A549 (cell line): ENCODE measurements at regions not wholly inside any gene's neighbourhood (a gene's known extent, or its start where the extent isn't known, plus 50 kb on each side); places are given as distances from the start of the nearest gene placed in this dataset.

ENCODE experiments used
- ATAC-seq, 2 experiments: fragments of 200-7000 bp in 1 of 2; fragments of >200 bp in 1 of 2; cut with Nextera tagmentation in 1 of 2; cut with Tn5 transposase in 1 of 2; 3 replicates each; pipeline versions ENCODE4 v1.8.0 to v1.9.1; 2018 to 2020; ENCODE audit warnings: mild to moderate bottlenecking in 1 of 2, moderate library complexity in 1 of 2
- CTCF ChIA-PET: fragments of 300-600 bp; sonication (Branson Sonifier 250); formaldehyde crosslinking; extraction: SDS; loops from one replicate; lab custom pipeline; 2021; ENCODE audit warnings: antibody characterized with exemption, inconsistent platforms; lab: Yijun Ruan, JAX
- POLR2A ChIA-PET: fragments of 350-600 bp; formaldehyde crosslinking; extraction: SDS; loops from one replicate; lab custom pipeline; 2021; ENCODE audit warnings: antibody characterized with exemption, inconsistent platforms; lab: Yijun Ruan, JAX
- DNase-seq, 2 experiments: peaks; one replicate each; pipeline versions ENCODE4 v3.0.0 to v3.0.0-alpha.2; 2011 to 2016; ENCODE audit warnings: low read depth in 1 of 2, low spot score in 1 of 2
- FAIRE-seq: peaks from 2 replicates; lab custom pipeline; 2011; peaks lifted over from hg19 to GRCh38; lab: Jason Lieb, UNC
- H3K27ac ChIP-seq, 2 experiments: fragments of >200 bp; sonication (Bioruptor Twin); formaldehyde crosslinking; 3 replicates each; pipeline ENCODE4 v1.5.1; 2016 to 2017
- H3K4me1 ChIP-seq: fragments of >200 bp; sonication (Bioruptor Twin); formaldehyde crosslinking; 3 replicates; pipeline ENCODE4 v1.6.1; 2016
- H3K4me2 ChIP-seq: fragments of >200 bp; sonication (Bioruptor Twin); formaldehyde crosslinking; 3 replicates; pipeline ENCODE4 v1.6.1; 2016
- H3K4me3 ChIP-seq: fragments of >200 bp; sonication (Bioruptor Twin); formaldehyde crosslinking; 3 replicates; pipeline ENCODE4 v1.5.1; 2016
- H3K9me3 ChIP-seq: fragments of >200 bp; sonication (Bioruptor Twin); formaldehyde crosslinking; 3 replicates; pipeline ENCODE4 v1.6.1; 2016
- BHLHE40 ChIP-seq: IDR thresholded peaks from 2 replicates; pipeline ENCODE4 v1.6.1; 2012; ENCODE audit warnings: low read depth, low read length, inconsistent platforms
- CEBPB ChIP-seq, 2 experiments: fragments of >200 bp in 1 of 2; sonication (Bioruptor Twin) in 1 of 2; formaldehyde crosslinking in 1 of 2; IDR thresholded peaks; 2 replicates each; pipeline ENCODE4 v1.6.1; 2012 to 2016
- CHD4 ChIP-seq: fragments of 200-600 bp; sonication (generic); IDR thresholded peaks from 2 replicates; pipeline ENCODE4 v1.6.1; 2016; ENCODE audit warnings: antibody characterized with exemption, mild to moderate bottlenecking, borderline replicate concordance
- EHF ChIP-seq: fragments of 250-450 bp; sonication (Bioruptor Pico); IDR thresholded peaks from 2 replicates; pipeline ENCODE4 v1.5.0; 2020; ENCODE audit warnings: mild to moderate bottlenecking
- FOSL2 ChIP-seq, 2 experiments: fragments of 450-650 bp in 1 of 2; fragments of >200 bp in 1 of 2; sonication (Bioruptor Twin) in 1 of 2; formaldehyde crosslinking; IDR thresholded peaks; 2 replicates each; pipeline versions ENCODE4 v1.5.0 to v1.6.1; 2016 to 2020; ENCODE audit warnings: mild to moderate bottlenecking in 1 of 2, moderate library complexity in 1 of 2
- FOXS1 ChIP-seq: fragments of 250-450 bp; sonication (Bioruptor Pico); IDR thresholded peaks from 2 replicates; pipeline ENCODE4 v1.5.0; 2020; ENCODE audit warnings: mild to moderate bottlenecking, moderate library complexity
- GATA3 ChIP-seq: IDR thresholded peaks from 2 replicates; pipeline ENCODE4 v1.6.1; 2012; ENCODE audit warnings: borderline replicate concordance
- HEYL ChIP-seq: fragments of 250-450 bp; sonication (Bioruptor Pico); IDR thresholded peaks from 2 replicates; pipeline ENCODE4 v1.8.0; 2021; ENCODE audit warnings: mild to moderate bottlenecking, moderate library complexity
- HOXA7 ChIP-seq: fragments of 250-450 bp; sonication (Bioruptor Pico); IDR thresholded peaks from 2 replicates; pipeline ENCODE4 v1.5.0; 2020; ENCODE audit warnings: mild to moderate bottlenecking, moderate library complexity
- HOXB5 ChIP-seq: fragments of 250-450 bp; sonication (Bioruptor Pico); IDR thresholded peaks from 2 replicates; pipeline ENCODE4 v1.5.0; 2020; ENCODE audit warnings: mild to moderate bottlenecking, moderate library complexity
- JUN ChIP-seq, 2 experiments: fragments of >200 bp; sonication (Bioruptor Twin); formaldehyde crosslinking; IDR thresholded peaks; 2 replicates in 1 of 2; 3 replicates in 1 of 2; pipeline ENCODE4 v1.6.1; 2016 to 2017
- KDM1A ChIP-seq: fragments of 200-600 bp; sonication (generic); IDR thresholded peaks from 2 replicates; pipeline ENCODE4 v1.6.1; 2016; ENCODE audit warnings: low read depth, mild to moderate bottlenecking
- MAFK ChIP-seq: fragments of 450-650 bp; IDR thresholded peaks from 2 replicates; pipeline ENCODE4 v1.6.1; 2014; ENCODE audit not compliant: partially characterized antibody
- NPAS2 ChIP-seq: fragments of 250-450 bp; sonication (Bioruptor Pico); IDR thresholded peaks from 2 replicates; pipeline ENCODE4 v1.8.0; 2022; ENCODE audit warnings: mild to moderate bottlenecking, moderate library complexity, borderline replicate concordance
- POLR2A ChIP-seq: IDR thresholded peaks from 2 replicates; pipeline ENCODE4 v1.6.1; 2012; ENCODE audit warnings: mild to moderate bottlenecking, low read length
- POLR2AphosphoS2 ChIP-seq: conservative IDR thresholded peaks from 2 replicates; pipeline ENCODE4 v1.6.1; 2012; ENCODE audit warnings: low read length, improper control_type of control experiment, inconsistent platforms
- RNF2 ChIP-seq: fragments of 200-600 bp; sonication (generic); IDR thresholded peaks from 2 replicates; pipeline ENCODE4 v1.6.1; 2016; ENCODE audit warnings: low read depth, mild to moderate bottlenecking, antibody characterized with exemption, moderate library complexity, borderline replicate concordance
- SMC3 ChIP-seq: fragments of >200 bp; sonication (Bioruptor Twin); formaldehyde crosslinking; IDR thresholded peaks from 3 replicates; pipeline ENCODE4 v1.6.1; 2018; ENCODE audit warnings: inconsistent platforms
- TFCP2L1 ChIP-seq: fragments of 250-450 bp; sonication (Bioruptor Pico); IDR thresholded peaks from 2 replicates; pipeline ENCODE4 v1.5.0; 2021; ENCODE audit warnings: mild to moderate bottlenecking
- TP53 ChIP-seq: fragments of 250-450 bp; sonication (Bioruptor Pico); IDR thresholded peaks from 2 replicates; pipeline ENCODE4 v1.5.0; 2021; ENCODE audit warnings: mild to moderate bottlenecking, moderate library complexity
- ZSCAN20 ChIP-seq: fragments of 250-450 bp; sonication (Bioruptor Pico); IDR thresholded peaks from 2 replicates; pipeline ENCODE4 v1.8.0; 2022; ENCODE audit warnings: mild to moderate bottlenecking, moderate library complexity
- WGBS: methylation state at CpG from one replicate; pipeline ENCODE4 v1.1.6; 2017; ENCODE audit errors: missing lambda C conversion rate; 5-methylcytosine and 5-hydroxymethylcytosine counted together
- TF ChIP-seq, protein P1 (sequence below): fragments of >200 bp; sonication (Bioruptor Twin); formaldehyde crosslinking; IDR thresholded peaks from 2 replicates; pipeline ENCODE4 v1.6.1; 2016
- TF ChIP-seq, protein P2 (sequence below): fragments of 250-450 bp; sonication (Bioruptor Pico); IDR thresholded peaks from 2 replicates; pipeline ENCODE4 v1.5.0; 2021; ENCODE audit warnings: mild to moderate bottlenecking, moderate library complexity, borderline replicate concordance
- TF ChIP-seq, protein P3 (sequence below): fragments of 150-350 bp; IDR thresholded peaks from 2 replicates; pipeline ENCODE4 v1.6.1; 2014; ENCODE audit warnings: low read depth, mild to moderate bottlenecking, low read length

DNA sequence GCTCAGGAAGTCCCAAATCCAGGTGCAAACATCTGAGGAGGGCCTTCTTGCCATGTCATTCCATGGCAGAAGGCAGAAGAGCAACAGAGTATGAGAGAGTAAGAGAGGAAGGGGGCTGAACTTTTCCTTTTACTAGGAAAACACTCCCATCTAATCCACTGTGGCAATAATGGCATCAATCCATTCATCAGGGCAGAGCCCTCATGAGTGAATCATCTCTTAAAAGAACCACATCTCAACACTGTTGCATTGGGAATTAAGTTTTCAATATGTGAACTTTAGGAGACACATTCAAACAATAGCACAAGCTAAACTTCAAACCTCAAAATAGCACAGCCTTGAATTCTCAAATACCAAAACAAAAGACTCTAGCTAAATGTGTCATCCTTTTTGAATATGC, 264.5 kb downstream of the KCTD12 start:
- no peak for FAIRE-seq
- TF ChIP-seq ZSCAN20 (CRISPR knock-in tag) = no peak
- no peak for TF ChIP-seq FOSL2 (IDR thresholded peaks at IDR 0.05)
- no peak for TF ChIP-seq FOSL2 (CRISPR knock-in tag; IDR thresholded peaks at IDR 0.05)
- TF ChIP-seq HEYL (CRISPR knock-in tag) = no peak
- no peak for TF ChIP-seq KDM1A
- TF ChIP-seq CHD4 = no peak
- no peak for TF ChIP-seq FOXS1 (CRISPR knock-in tag)
- TF ChIP-seq, protein P1, sequence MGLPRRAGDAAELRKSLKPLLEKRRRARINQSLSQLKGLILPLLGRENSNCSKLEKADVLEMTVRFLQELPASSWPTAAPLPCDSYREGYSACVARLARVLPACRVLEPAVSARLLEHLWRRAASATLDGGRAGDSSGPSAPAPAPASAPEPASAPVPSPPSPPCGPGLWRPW = no peak
- no peak for TF ChIP-seq NPAS2 (CRISPR knock-in tag)
- TF ChIP-seq SMC3 = no peak
- no peak for TF ChIP-seq JUN (IDR thresholded peaks at IDR 0.05)
- TF ChIP-seq HOXB5 (CRISPR knock-in tag) = no peak
- H3K27ac ChIP-seq = no peak overlapping the region
- DNase-seq = no peak
- no peaks in the 10 kb centered on the region for H3K4me1 ChIP-seq
- H3K4me2 ChIP-seq = no peak overlapping the region
- H3K9me3 ChIP-seq = no peaks in the 10 kb centered on the region
- ChIA-PET CTCF (no interaction called here), POLR2A (no interaction called here)
- ATAC-seq = no peak
- no peak overlapping the region for H3K4me3 ChIP-seq

DNA sequence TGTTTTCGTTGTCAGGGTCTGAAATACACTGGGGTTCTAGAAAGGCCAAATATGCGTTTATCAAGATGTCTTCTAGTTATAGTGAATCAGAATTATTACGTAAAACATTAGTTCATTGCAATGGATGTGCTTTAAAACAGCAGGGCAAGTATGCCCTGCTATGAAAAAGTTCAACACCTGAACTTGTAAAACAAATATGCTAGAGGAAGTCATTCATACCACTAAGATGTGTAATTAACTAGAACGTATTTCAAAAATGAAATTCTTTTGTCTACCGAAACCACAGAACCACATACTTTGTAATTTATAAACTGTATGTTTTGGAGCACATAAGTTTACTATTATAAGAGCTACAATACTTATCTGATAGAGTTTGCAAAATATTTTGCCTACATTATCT, 266.2 kb downstream of the KCTD12 start:
- Histone ChIP-seq H3K9me3 (no peaks in the 10 kb centered on the region), H3K27ac (no peak overlapping the region), H3K4me3 (no peak overlapping the region), H3K4me1 (no peaks in the 10 kb centered on the region), H3K4me2 (no peak overlapping the region)
- ATAC-seq (no peak), DNase-seq (no peak), FAIRE-seq (no peak)
- POLR2A ChIA-PET = no interaction called here
- 10% methylated on average over 5 of the region's 5 CpGs for WGBS
- CTCF ChIA-PET = no interaction called here
- TF ChIP-seq MAFK (no peak), FOXS1 (CRISPR knock-in tag) (no peak), POLR2AphosphoS2 (no peak), NPAS2 (CRISPR knock-in tag) (no peak), HOXA7 (CRISPR knock-in tag) (no peak), CEBPB (IDR thresholded peaks at IDR 0.05) (no peak), GATA3 (no peak)
- TF ChIP-seq, protein P2, sequence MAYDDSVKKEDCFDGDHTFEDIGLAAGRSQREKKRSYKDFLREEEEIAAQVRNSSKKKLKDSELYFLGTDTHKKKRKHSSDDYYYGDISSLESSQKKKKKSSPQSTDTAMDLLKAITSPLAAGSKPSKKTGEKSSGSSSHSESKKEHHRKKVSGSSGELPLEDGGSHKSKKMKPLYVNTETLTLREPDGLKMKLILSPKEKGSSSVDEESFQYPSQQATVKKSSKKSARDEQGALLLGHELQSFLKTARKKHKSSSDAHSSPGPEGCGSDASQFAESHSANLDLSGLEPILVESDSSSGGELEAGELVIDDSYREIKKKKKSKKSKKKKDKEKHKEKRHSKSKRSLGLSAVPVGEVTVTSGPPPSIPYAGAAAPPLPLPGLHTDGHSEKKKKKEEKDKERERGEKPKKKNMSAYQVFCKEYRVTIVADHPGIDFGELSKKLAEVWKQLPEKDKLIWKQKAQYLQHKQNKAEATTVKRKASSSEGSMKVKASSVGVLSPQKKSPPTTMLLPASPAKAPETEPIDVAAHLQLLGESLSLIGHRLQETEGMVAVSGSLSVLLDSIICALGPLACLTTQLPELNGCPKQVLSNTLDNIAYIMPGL = no peak

DNA sequence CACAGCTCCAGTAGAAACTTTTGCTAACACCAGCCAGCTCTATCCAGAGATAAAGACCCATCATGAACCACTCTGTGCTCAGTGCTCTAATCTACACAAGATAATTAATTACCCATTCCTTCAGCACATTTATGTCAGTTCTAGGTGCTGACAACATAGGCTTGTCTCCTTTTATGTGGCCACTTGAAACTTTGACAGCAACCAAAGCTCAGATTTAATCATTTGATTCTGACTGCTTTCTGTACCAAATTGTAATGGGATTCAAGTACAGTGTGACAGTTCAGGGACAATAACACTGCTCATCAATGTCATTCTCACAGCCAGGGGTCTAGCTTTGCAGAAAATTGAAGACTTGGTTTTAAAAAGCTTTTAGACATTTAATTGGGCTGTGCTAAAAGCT, 266.6 kb downstream of the KCTD12 start:
- no peak overlapping the region for H3K4me3 ChIP-seq
- POLR2A ChIA-PET = no interaction called here
- FAIRE-seq (no peak), DNase-seq (no peak), ATAC-seq (no peak)
- CTCF ChIA-PET = no interaction called here
- H3K27ac ChIP-seq = no peak overlapping the region
- no peak for TF ChIP-seq RNF2
- no peak for TF ChIP-seq TFCP2L1 (CRISPR knock-in tag)
- TF ChIP-seq TP53 (CRISPR knock-in tag) = no peak
- TF ChIP-seq, protein P3, sequence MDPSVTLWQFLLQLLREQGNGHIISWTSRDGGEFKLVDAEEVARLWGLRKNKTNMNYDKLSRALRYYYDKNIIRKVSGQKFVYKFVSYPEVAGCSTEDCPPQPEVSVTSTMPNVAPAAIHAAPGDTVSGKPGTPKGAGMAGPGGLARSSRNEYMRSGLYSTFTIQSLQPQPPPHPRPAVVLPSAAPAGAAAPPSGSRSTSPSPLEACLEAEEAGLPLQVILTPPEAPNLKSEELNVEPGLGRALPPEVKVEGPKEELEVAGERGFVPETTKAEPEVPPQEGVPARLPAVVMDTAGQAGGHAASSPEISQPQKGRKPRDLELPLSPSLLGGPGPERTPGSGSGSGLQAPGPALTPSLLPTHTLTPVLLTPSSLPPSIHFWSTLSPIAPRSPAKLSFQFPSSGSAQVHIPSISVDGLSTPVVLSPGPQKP = no peak
- no peak for TF ChIP-seq NPAS2 (CRISPR knock-in tag)
- no peak for TF ChIP-seq HOXA7 (CRISPR knock-in tag)
- TF ChIP-seq EHF (CRISPR knock-in tag) = no peak
- TF ChIP-seq FOXS1 (CRISPR knock-in tag) = no peak
- no peak for TF ChIP-seq POLR2A
- no peak for TF ChIP-seq BHLHE40
- no peak overlapping the region for H3K4me2 ChIP-seq
- no peaks in the 10 kb centered on the region for H3K4me1 ChIP-seq
- no peaks in the 10 kb centered on the region for H3K9me3 ChIP-seq
